ENCODE measurements at regions not wholly inside any gene's neighbourhood (a gene's known extent, or its start where the extent isn't known, plus 50 kb on each side); places are given as distances from the start of the nearest gene placed in this dataset.

- Histone ChIP-seq H2AFZ (ENCODE audit: control insufficient read depth, low read length) (no peak overlapping the region), H3K79me2 (ENCODE audit: control insufficient read depth, insufficient read depth, low read length) (no peaks in the 10 kb centered on the region), H3K4me3 (ENCODE audit: control insufficient read depth in 2 of 3, extremely low read depth in 1 of 3, insufficient read depth in 2 of 3, low read depth in 1 of 3, low read length in 3 of 3) (no peak overlapping the region), H3K9ac (ENCODE audit: control insufficient read depth, extremely low read depth, insufficient read depth, low read length) (no peak overlapping the region), H4K20me1 (ENCODE audit: control insufficient read depth, extremely low read depth, insufficient read depth, low read length) (no peaks in the 10 kb centered on the region), H3K9me3 (ENCODE audit: control insufficient read depth, low read depth, low read length) (no peaks in the 10 kb centered on the region), H3K36me3 (ENCODE audit: control insufficient read depth in 2 of 2, extremely low read depth in 1 of 2, insufficient read depth in 2 of 2, low read length in 2 of 2) (no peaks in the 10 kb centered on the region), H3K27ac (ENCODE audit: control insufficient read depth, insufficient read depth, low read length) (no peak overlapping the region), H3K9me1 (ENCODE audit: control insufficient read depth, extremely low read depth, insufficient read depth, low read length) (no peaks in the 10 kb centered on the region), H3K4me2 (ENCODE audit: control insufficient read depth, extremely low read depth, insufficient read depth, low read depth, low read length) (no peak overlapping the region), H3K4me1 (ENCODE audit: control insufficient read depth, extremely low read depth, insufficient read depth, low read length) (no peaks in the 10 kb centered on the region), H3K27me3 (ENCODE audit: control insufficient read depth, extremely low read depth, insufficient read depth, low read length) (no peaks in the 10 kb centered on the region)
- no peak for DNase-seq (ENCODE audit: low read depth, low spot score)
- FAIRE-seq, result no peak
- no peak for TF ChIP-seq EZH2 (IDR thresholded peaks at IDR 0.05; ENCODE audit: low read length)
- TF ChIP-seq CTCF (optimal IDR thresholded peaks at IDR 0.05 in 1 of 3, IDR thresholded peaks at IDR 0.05 in 1 of 3, conservative IDR thresholded peaks at IDR 0.05 in 1 of 3; ENCODE audit: extremely low read depth in 1 of 3, insufficient read depth in 2 of 3, low read length in 3 of 3), result no peak
- dilution Hi-C loops (cut with MboI; ENCODE audit: extremely low pct_ligation_motif_present, low sequenced_read_pairs), result no loop called here
Observed at GRCh38 chr6:93972791-93973190, 553.4 kb upstream of the EPHA7 start.

GRCh38 chr6:93970684-93971083 is 551.3 kb upstream of the EPHA7 start:
- TF ChIP-seq CTCF (optimal IDR thresholded peaks at IDR 0.05 in 1 of 3, IDR thresholded peaks at IDR 0.05 in 1 of 3, conservative IDR thresholded peaks at IDR 0.05 in 1 of 3; ENCODE audit: extremely low read depth in 1 of 3, insufficient read depth in 2 of 3, low read length in 3 of 3), result no peak
- no peak for TF ChIP-seq EZH2 (IDR thresholded peaks at IDR 0.05; ENCODE audit: low read length)
- DNase-seq (ENCODE audit: low read depth, low spot score) (no peak), FAIRE-seq (no peak)
- no peak overlapping the region for H3K27ac ChIP-seq (ENCODE audit: control insufficient read depth, insufficient read depth, low read length)
- no peaks in the 10 kb centered on the region for H3K9me3 ChIP-seq (ENCODE audit: control insufficient read depth, low read depth, low read length)
- H3K4me1 ChIP-seq (ENCODE audit: control insufficient read depth, extremely low read depth, insufficient read depth, low read length), result no peaks in the 10 kb centered on the region
- H2AFZ ChIP-seq (ENCODE audit: control insufficient read depth, low read length), result no peak overlapping the region
- no peaks in the 10 kb centered on the region for H3K27me3 ChIP-seq (ENCODE audit: control insufficient read depth, extremely low read depth, insufficient read depth, low read length)
- H3K4me2 ChIP-seq (ENCODE audit: control insufficient read depth, extremely low read depth, insufficient read depth, low read depth, low read length), result no peak overlapping the region
- no peaks in the 10 kb centered on the region for H4K20me1 ChIP-seq (ENCODE audit: control insufficient read depth, extremely low read depth, insufficient read depth, low read length)
- no peak overlapping the region for H3K9ac ChIP-seq (ENCODE audit: control insufficient read depth, extremely low read depth, insufficient read depth, low read length)
- H3K36me3 ChIP-seq (ENCODE audit: control insufficient read depth in 2 of 2, extremely low read depth in 1 of 2, insufficient read depth in 2 of 2, low read length in 2 of 2), result no peaks in the 10 kb centered on the region
- no peaks in the 10 kb centered on the region for H3K79me2 ChIP-seq (ENCODE audit: control insufficient read depth, insufficient read depth, low read length)
- H3K9me1 ChIP-seq (ENCODE audit: control insufficient read depth, extremely low read depth, insufficient read depth, low read length), result no peaks in the 10 kb centered on the region
- dilution Hi-C loops (cut with MboI; ENCODE audit: extremely low pct_ligation_motif_present, low sequenced_read_pairs), result no loop called here
- H3K4me3 ChIP-seq (ENCODE audit: control insufficient read depth in 2 of 3, extremely low read depth in 1 of 3, insufficient read depth in 2 of 3, low read depth in 1 of 3, low read length in 3 of 3), result no peak overlapping the region
